Lung (tissue), 11 donors: ENCODE measurements at regions not wholly inside any gene's neighbourhood (a gene's known extent, or its start where the extent isn't known, plus 50 kb on each side); places are given as distances from the start of the nearest gene placed in this dataset.

Source experiments
- ATAC-seq: fragments of 200-7000 bp; cut with Tn5 transposase; one replicate; pipeline ENCODE4 v1.9.1; 2020; ENCODE audit warnings: moderate number of reproducible peaks; ENCODE audit not compliant: insufficient read depth, low FRiP score
- DNase-seq, 3 donors: peaks; one replicate each; pipeline ENCODE4 v3.0.0-alpha.2; 2013 to 2017
- H3K27ac ChIP-seq, 2 donors: one replicate each; pipeline ENCODE4 v1.5.1; 2013; ENCODE audit warnings: mild to moderate bottlenecking in 2 of 2, moderate library complexity in 2 of 2, control low read depth in 1 of 2, inconsistent platforms in 1 of 2, low read depth in 1 of 2, low read length in 1 of 2
- H3K27me3 ChIP-seq, 3 donors: one replicate each; pipeline ENCODE4 v1.5.1; 2013; ENCODE audit warnings: low read length in 2 of 3; ENCODE audit not compliant: control insufficient read depth in 3 of 3, insufficient read depth in 3 of 3
- H3K36me3 ChIP-seq, 4 donors: one replicate each; pipeline ENCODE4 v1.5.1; 2013; ENCODE audit warnings: low read length in 4 of 4, mild to moderate bottlenecking in 1 of 4, moderate library complexity in 1 of 4; ENCODE audit not compliant: control insufficient read depth in 4 of 4, insufficient read depth in 4 of 4
- H3K4me1 ChIP-seq, 5 donors: one replicate each; pipeline ENCODE4 v1.5.1; 2013; ENCODE audit warnings: low read length in 5 of 5, mild to moderate bottlenecking in 2 of 5, moderate library complexity in 1 of 5; ENCODE audit not compliant: control insufficient read depth in 5 of 5, insufficient read depth in 5 of 5
- H3K4me3 ChIP-seq: one replicate; pipeline ENCODE4 v1.5.1; 2013; ENCODE audit warnings: mild to moderate bottlenecking, control low read depth, moderate library complexity
- H3K9ac ChIP-seq, 2 donors: one replicate each; pipeline ENCODE4 v1.5.1; 2013; ENCODE audit warnings: low read length in 2 of 2, control low read depth in 1 of 2; ENCODE audit not compliant: insufficient read depth in 1 of 2
- H3K9me3 ChIP-seq, 4 donors: one replicate each; pipeline ENCODE4 v1.5.1; 2013; ENCODE audit warnings: low read length in 3 of 4, mild to moderate bottlenecking in 1 of 4, moderate library complexity in 1 of 4; ENCODE audit not compliant: control insufficient read depth in 4 of 4, insufficient read depth in 3 of 4
- CTCF ChIP-seq: IDR thresholded peaks from 2 replicates; pipeline ENCODE4 v1.5.1; 2012; ENCODE audit warnings: mild to moderate bottlenecking; ENCODE audit errors: control extremely low read depth, extremely low read depth
- WGBS, 2 donors: extraction: QIAGEN DNeasy Blood & Tissue Kit; methylation state at CpG; one replicate each; pipeline ENCODE4 v1.1.7; 2013; 5-methylcytosine and 5-hydroxymethylcytosine counted together
- donor health status: control.
- donor health status: control.
- donor health status: Bipolar disorder and iron deficiency.
- donor health status: healthy.
- donor health status: DM: yes; HTN: yes; CAD: no.

DNA sequence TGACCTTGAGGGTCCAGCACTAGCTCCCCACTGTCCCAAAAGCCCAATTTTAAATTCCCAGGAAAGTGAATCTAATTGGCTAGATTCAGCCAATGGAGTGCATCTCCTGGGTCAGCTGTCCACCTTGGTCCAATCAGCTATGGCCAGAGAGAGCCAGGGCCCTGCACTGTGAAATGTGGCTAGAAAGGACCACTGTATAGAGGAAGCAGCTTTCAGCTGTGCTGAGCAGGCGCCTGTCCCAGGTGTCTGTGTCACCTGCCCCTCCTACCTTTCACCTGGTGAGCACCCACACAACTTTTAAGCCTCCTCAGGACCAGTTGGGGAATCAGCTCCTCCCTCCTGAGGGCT, 186.2 kb downstream of the DRD1 start:
- Histone ChIP-seq H3K27me3 (peaks cover 0 to 2% (median 0%) of the 10 kb centered on the region in 3 donors), H3K27ac (no peak overlapping the region), H3K36me3 (no peaks in the 10 kb centered on the region), H3K4me1 (peaks cover 0 to 3% (median 0%) of the 10 kb centered on the region in 5 donors), H3K4me3 (no peak overlapping the region), H3K9me3 (peaks cover 0 to 1% (median 0%) of the 10 kb centered on the region in 4 donors), H3K9ac (no peak overlapping the region)
- WGBS, 2 donors, result 79 to 89% methylated on average over 1 of the region's 1 CpG
- TF ChIP-seq CTCF, result no peak
- ATAC-seq (no peak), DNase-seq (no peak)

DNA sequence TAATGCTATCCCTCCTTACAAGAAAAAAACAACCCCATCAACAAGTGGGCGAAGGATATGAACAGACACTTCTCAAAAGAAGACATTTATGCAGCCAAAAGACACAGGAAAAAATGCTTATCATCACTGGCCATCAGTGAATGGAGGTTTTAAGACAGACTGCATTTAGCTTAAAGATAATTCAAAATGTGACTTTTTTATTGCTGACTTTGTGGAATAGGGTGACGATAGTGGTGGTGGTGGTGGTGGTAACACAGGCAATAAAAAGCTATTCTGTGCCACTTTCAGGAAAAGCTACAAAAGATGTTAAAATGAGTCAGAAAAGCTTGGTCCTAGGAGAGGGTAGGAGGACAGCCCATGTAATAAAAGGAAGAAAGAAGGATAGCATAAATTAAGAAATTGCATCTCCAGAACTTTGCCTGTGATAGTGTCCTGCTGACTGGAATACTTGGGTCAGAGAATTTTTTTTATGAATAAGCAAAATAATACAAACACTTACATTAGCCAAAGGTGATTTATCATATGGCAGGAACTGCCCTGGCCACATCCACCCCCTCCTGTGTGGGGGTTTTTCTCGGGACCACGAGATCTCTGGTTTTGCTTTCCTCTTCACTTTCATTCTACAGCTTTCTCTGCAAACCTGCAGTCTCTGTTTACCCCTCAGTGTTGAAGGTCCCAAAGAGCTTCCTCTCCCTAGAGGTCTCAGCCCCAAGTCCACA, 186.7 kb downstream of the DRD1 start:
- Histone ChIP-seq H3K9ac (no peak overlapping the region), H3K27ac (no peak overlapping the region), H3K4me3 (no peak overlapping the region), H3K9me3 (peaks cover 0 to 1% (median 0%) of the 10 kb centered on the region in 4 donors), H3K36me3 (no peaks in the 10 kb centered on the region), H3K4me1 (peaks cover 0 to 3% (median 0%) of the 10 kb centered on the region in 5 donors), H3K27me3 (peaks cover 0 to 2% (median 0%) of the 10 kb centered on the region in 3 donors)
- WGBS, 2 donors, result 70 to 74% methylated on average over 4 of the region's 4 CpGs
- TF ChIP-seq CTCF, result no peak
- DNase-seq (no peak), ATAC-seq (no peak)

GRCh38 chr5:175254155-175254554, 189.8 kb downstream of the DRD1 start:
- Histone ChIP-seq H3K4me1 (peaks cover 0 to 3% (median 0%) of the 10 kb centered on the region in 5 donors), H3K4me3 (no peak overlapping the region), H3K9me3 (no peaks in the 10 kb centered on the region), H3K27ac (no peak overlapping the region), H3K9ac (no peak overlapping the region), H3K27me3 (peaks cover 0 to 6% (median 0%) of the 10 kb centered on the region in 3 donors), H3K36me3 (no peaks in the 10 kb centered on the region)
- ATAC-seq (no peak), DNase-seq (peak in 2 of 3 donors; percentile 13 to 44)
- WGBS, 2 donors, result 12 to 26% methylated on average over 1 of the region's 1 CpG
- no peak for TF ChIP-seq CTCF
